PC-3 (cell line): ENCODE measurements at regions not wholly inside any gene's neighbourhood (a gene's known extent, or its start where the extent isn't known, plus 50 kb on each side); places are given as distances from the start of the nearest gene placed in this dataset.

Experiments
- EZH2 ChIP-seq: fragments of 300-600 bp; sonication (generic); IDR thresholded peaks from one replicate; pipeline ENCODE4 v1.6.1; 2017; ENCODE audit warnings: antibody characterized with exemption, mild to moderate bottlenecking, low read length; ENCODE audit not compliant: unreplicated experiment
- EZH2phosphoT487 ChIP-seq: fragments of 300-600 bp; sonication (generic); IDR thresholded peaks from 2 replicates; pipeline ENCODE4 v1.6.1; 2018; ENCODE audit warnings: mild to moderate bottlenecking, antibody characterized with exemption, low read length, borderline replicate concordance
- TF ChIP-seq, protein P1 (sequence below): fragments of 300-600 bp; sonication (generic); conservative IDR thresholded peaks from 2 replicates; pipeline ENCODE4 v1.5.1; 2017; ENCODE audit warnings: antibody characterized with exemption, low read depth, mild to moderate bottlenecking, low read length

DNA sequence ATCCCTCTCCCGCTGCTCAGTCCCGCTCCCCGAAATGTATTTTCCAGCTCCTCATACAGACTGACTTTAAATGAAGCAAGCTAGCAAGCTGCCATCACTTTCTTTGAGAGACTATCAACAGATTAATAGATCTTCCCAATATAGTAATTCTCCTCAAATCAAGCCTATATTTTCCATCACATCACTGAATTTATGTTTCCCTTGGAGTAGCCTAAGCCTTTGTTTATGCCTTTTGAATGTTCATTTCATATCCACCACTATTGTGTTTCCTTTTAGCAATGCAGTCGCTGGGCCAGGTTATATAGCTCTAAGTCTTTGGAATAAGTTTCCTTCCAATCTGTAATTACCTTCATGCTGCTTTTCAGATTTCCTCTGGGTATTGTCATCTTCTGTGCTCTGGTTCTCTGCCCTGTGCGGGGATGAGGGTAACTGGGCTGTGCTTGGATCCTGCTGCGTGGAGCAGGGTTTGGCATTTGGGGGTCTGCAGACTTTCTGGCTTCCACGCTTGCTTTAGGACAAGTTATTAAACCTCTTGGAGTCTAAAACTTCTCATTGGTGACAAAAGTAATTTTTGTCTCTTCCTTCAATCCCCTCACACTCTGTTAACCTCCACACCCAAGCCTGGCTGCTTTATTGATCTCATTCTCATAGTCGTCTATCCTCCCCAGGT, 256.9 kb downstream of the DLEU7 start:
- TF ChIP-seq, protein P1, sequence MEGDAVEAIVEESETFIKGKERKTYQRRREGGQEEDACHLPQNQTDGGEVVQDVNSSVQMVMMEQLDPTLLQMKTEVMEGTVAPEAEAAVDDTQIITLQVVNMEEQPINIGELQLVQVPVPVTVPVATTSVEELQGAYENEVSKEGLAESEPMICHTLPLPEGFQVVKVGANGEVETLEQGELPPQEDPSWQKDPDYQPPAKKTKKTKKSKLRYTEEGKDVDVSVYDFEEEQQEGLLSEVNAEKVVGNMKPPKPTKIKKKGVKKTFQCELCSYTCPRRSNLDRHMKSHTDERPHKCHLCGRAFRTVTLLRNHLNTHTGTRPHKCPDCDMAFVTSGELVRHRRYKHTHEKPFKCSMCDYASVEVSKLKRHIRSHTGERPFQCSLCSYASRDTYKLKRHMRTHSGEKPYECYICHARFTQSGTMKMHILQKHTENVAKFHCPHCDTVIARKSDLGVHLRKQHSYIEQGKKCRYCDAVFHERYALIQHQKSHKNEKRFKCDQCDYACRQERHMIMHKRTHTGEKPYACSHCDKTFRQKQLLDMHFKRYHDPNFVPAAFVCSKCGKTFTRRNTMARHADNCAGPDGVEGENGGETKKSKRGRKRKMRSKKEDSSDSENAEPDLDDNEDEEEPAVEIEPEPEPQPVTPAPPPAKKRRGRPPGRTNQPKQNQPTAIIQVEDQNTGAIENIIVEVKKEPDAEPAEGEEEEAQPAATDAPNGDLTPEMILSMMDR: no peak
- no peak for TF ChIP-seq EZH2phosphoT487
- TF ChIP-seq EZH2: no peak
